CD4-positive, alpha-beta T cell (primary cell): ENCODE measurements at regions not wholly inside any gene's neighbourhood (a gene's known extent, or its start where the extent isn't known, plus 50 kb on each side); places are given as distances from the start of the nearest gene placed in this dataset.

Experiments
- ATAC-seq: fragments of 200-7000 bp; cut with Tn5 transposase; one replicate; pipeline ENCODE4 v1.10.0; 2022; ENCODE audit warnings: mild to moderate bottlenecking; ENCODE audit not compliant: poor library complexity
- CTCF ChIA-PET: fragments of 350-600 bp; sonication (Branson Sonifier 250); formaldehyde crosslinking; loops from one replicate; lab custom pipeline; 2021; ENCODE audit warnings: antibody characterized with exemption, inconsistent platforms; lab: Charles Lee
- POLR2A ChIA-PET: fragments of 350-600 bp; sonication (Branson Sonifier 250); formaldehyde crosslinking; loops from one replicate; lab custom pipeline; 2021; ENCODE audit warnings: antibody characterized with exemption, inconsistent platforms; lab: Charles Lee
- DNase-seq, 14 experiments: peaks; one replicate each; pipeline ENCODE4 v3.0.0-alpha.2; 2013 to 2020; ENCODE audit warnings: mixed read lengths in 2 of 14
- H3K27ac ChIP-seq, 2 donors: one replicate each; pipeline versions ENCODE4 v1.5.1 to v1.7.0; 2013; ENCODE audit warnings: low read length in 2 of 2, low read depth in 1 of 2, mild to moderate bottlenecking in 1 of 2
- H3K27me3 ChIP-seq, 2 experiments: 1 replicate in 1 of 2; 2 replicates in 1 of 2; pipeline versions ENCODE4 v1.6.1 to v1.7.0; 2013; ENCODE audit warnings: low read length in 2 of 2, control low read depth in 1 of 2, mild to moderate bottlenecking in 1 of 2, moderate library complexity in 1 of 2; ENCODE audit not compliant: insufficient read depth in 2 of 2, control insufficient read depth in 1 of 2
- H3K36me3 ChIP-seq: one replicate; pipeline ENCODE4 v1.6.1; 2013; ENCODE audit warnings: low read length, control low read depth; ENCODE audit not compliant: insufficient read depth
- H3K4me1 ChIP-seq: one replicate; pipeline ENCODE4 v1.6.1; 2013; ENCODE audit warnings: low read length, control low read depth; ENCODE audit not compliant: insufficient read depth
- H3K4me3 ChIP-seq: one replicate; pipeline ENCODE4 v1.5.1; 2013; ENCODE audit warnings: mild to moderate bottlenecking, low read length, moderate library complexity
- H3K9me3 ChIP-seq, 2 experiments: 1 replicate in 1 of 2; 2 replicates in 1 of 2; pipeline versions ENCODE4 v1.6.1 to v1.7.0; 2013; ENCODE audit warnings: low read length in 2 of 2, mild to moderate bottlenecking in 2 of 2, control low read depth in 1 of 2, moderate library complexity in 1 of 2; ENCODE audit not compliant: control insufficient read depth in 1 of 2, insufficient read depth in 1 of 2
- H3K27ac Mint-ChIP-seq: one replicate; pipeline ENCODE4 v1.8.0; 2020; ENCODE audit warnings: mixed read lengths
- H3K27me3 Mint-ChIP-seq: one replicate; pipeline ENCODE4 v1.8.0; 2021; ENCODE audit warnings: mixed read lengths
- H3K36me3 Mint-ChIP-seq: one replicate; pipeline ENCODE4 v1.8.0; 2021; ENCODE audit warnings: low read depth, mixed read lengths
- H3K4me1 Mint-ChIP-seq: one replicate; pipeline ENCODE4 v1.8.0; 2021; ENCODE audit warnings: low read depth, mixed read lengths
- H3K4me3 Mint-ChIP-seq: one replicate; pipeline ENCODE4 v1.8.0; 2020; ENCODE audit warnings: mild to moderate bottlenecking, mixed read lengths
- H3K9me3 Mint-ChIP-seq: one replicate; pipeline ENCODE4 v1.8.0; 2020; ENCODE audit warnings: mixed read lengths
- intact Hi-C, 2 experiments: fragments of 100-400 bp; cut with DNase I in 1 of 2; cut with micrococcal nuclease in 1 of 2; formaldehyde crosslinking; loops; one replicate each; pipeline versions ENCODE4 v1.15.1 to v1.9.0; 2023 to 2025; cut with DNase I, micrococcal nuclease
- TF ChIP-seq, protein P1 (sequence below): fragments of 200-600 bp; IDR thresholded peaks from one replicate; pipeline ENCODE4 v1.8.0; 2022; ENCODE audit warnings: antibody characterized with exemption, mild to moderate bottlenecking

- H3K27me3 ChIP-seq, result no peaks in the 10 kb centered on the region
- TF ChIP-seq, protein P1, sequence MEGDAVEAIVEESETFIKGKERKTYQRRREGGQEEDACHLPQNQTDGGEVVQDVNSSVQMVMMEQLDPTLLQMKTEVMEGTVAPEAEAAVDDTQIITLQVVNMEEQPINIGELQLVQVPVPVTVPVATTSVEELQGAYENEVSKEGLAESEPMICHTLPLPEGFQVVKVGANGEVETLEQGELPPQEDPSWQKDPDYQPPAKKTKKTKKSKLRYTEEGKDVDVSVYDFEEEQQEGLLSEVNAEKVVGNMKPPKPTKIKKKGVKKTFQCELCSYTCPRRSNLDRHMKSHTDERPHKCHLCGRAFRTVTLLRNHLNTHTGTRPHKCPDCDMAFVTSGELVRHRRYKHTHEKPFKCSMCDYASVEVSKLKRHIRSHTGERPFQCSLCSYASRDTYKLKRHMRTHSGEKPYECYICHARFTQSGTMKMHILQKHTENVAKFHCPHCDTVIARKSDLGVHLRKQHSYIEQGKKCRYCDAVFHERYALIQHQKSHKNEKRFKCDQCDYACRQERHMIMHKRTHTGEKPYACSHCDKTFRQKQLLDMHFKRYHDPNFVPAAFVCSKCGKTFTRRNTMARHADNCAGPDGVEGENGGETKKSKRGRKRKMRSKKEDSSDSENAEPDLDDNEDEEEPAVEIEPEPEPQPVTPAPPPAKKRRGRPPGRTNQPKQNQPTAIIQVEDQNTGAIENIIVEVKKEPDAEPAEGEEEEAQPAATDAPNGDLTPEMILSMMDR, result no peak
- no peaks in the 10 kb centered on the region for H3K4me1 ChIP-seq
- H3K36me3 ChIP-seq, result no peaks in the 10 kb centered on the region
- Mint-ChIP-seq H3K36me3 (no peaks in the 10 kb centered on the region), H3K27ac (no peak overlapping the region), H3K4me1 (no peaks in the 10 kb centered on the region), H3K27me3 (no peaks in the 10 kb centered on the region), H3K4me3 (no peak overlapping the region), H3K9me3 (no peaks in the 10 kb centered on the region)
- H3K4me3 ChIP-seq, result no peak overlapping the region
- ChIA-PET POLR2A (no interaction called here), CTCF (no interaction called here)
- no peak for ATAC-seq
- no peak for DNase-seq
- peaks cover 0 to 8% of the 10 kb centered on the region in 2 experiments for H3K9me3 ChIP-seq
- intact Hi-C loops, result no loop called here
- H3K27ac ChIP-seq, result no peak overlapping the region
Measured at GRCh38 chr9:30775236-30775635, 1609.2 kb upstream of the ACO1 start.

GRCh38 chr9:30796764-30797163 is 1587.7 kb upstream of the ACO1 start:
- H3K4me3 ChIP-seq, result no peak overlapping the region
- DNase-seq (no peak), ATAC-seq (no peak)
- H3K27me3 ChIP-seq, result no peaks in the 10 kb centered on the region
- peaks cover 0 to 12% of the 10 kb centered on the region in 2 experiments for H3K9me3 ChIP-seq
- H3K4me1 Mint-ChIP-seq, result no peaks in the 10 kb centered on the region
- ChIA-PET POLR2A (no interaction called here), CTCF (no interaction called here)
- no peaks in the 10 kb centered on the region for H3K9me3 Mint-ChIP-seq
- intact Hi-C loops, result no loop called here
- H3K36me3 Mint-ChIP-seq, result no peaks in the 10 kb centered on the region
- H3K27me3 Mint-ChIP-seq, result no peaks in the 10 kb centered on the region
- no peak overlapping the region for H3K27ac Mint-ChIP-seq
- H3K4me1 ChIP-seq, result no peaks in the 10 kb centered on the region
- no peak overlapping the region for H3K27ac ChIP-seq
- TF ChIP-seq, protein P1, result no peak
- no peaks in the 10 kb centered on the region for H3K36me3 ChIP-seq
- no peak overlapping the region for H3K4me3 Mint-ChIP-seq

DNA sequence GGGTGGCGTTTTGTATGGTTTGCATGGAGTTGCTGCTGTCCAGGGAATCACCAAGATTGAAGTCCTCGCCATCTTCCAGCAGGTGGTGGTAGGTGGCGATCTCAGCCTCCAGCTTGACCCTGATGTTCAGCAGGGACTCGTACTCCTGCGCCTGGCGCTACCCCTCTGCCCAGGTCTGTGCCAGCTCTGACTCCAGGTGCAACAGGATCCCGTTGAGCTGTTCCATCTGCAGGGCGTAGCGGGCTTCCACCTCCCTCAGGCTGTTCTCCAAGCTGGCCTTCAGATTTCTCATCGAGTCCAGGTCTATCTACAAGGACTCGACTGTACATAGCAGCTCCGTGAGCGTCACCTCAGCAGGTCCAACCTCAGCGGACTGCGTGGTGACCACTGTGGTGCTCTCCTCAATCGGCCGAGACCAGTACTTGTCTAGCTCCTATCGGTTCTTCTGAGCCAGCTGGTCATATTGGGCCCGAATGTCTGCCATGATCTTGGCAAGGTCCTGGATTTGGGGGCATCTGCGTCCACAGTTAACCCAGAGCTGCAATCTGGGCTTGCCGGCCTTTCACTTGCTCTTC is 1584.8 kb upstream of the ACO1 start:
- no peaks in the 10 kb centered on the region for H3K36me3 ChIP-seq
- no peak for ATAC-seq
- H3K27ac Mint-ChIP-seq, result no peak overlapping the region
- DNase-seq, result no peak
- POLR2A ChIA-PET, result no interaction called here
- no peaks in the 10 kb centered on the region for H3K4me1 ChIP-seq
- no peaks in the 10 kb centered on the region for H3K4me1 Mint-ChIP-seq
- no peak overlapping the region for H3K4me3 Mint-ChIP-seq
- H3K4me3 ChIP-seq, result no peak overlapping the region
- TF ChIP-seq, protein P1, result no peak
- intact Hi-C loops, result no loop called here
- CTCF ChIA-PET, result no interaction called here
- peaks cover 0 to 12% of the 10 kb centered on the region in 2 experiments for H3K9me3 ChIP-seq
- no peaks in the 10 kb centered on the region for H3K9me3 Mint-ChIP-seq
- H3K36me3 Mint-ChIP-seq, result no peaks in the 10 kb centered on the region
- no peaks in the 10 kb centered on the region for H3K27me3 Mint-ChIP-seq
- H3K27me3 ChIP-seq, result no peaks in the 10 kb centered on the region
- no peak overlapping the region for H3K27ac ChIP-seq
